Uterus (tissue), 2 donors: ENCODE measurements at regions not wholly inside any gene's neighbourhood (a gene's known extent, or its start where the extent isn't known, plus 50 kb on each side); places are given as distances from the start of the nearest gene placed in this dataset.

ENCODE experiments used
- POLR2A ChIP-seq, 2 donors: fragments of 450-650 bp; IDR thresholded peaks; one replicate each; pipeline ENCODE4 v1.6.1; 2016; ENCODE audit warnings: antibody characterized with exemption in 2 of 2, mild to moderate bottlenecking in 1 of 2, moderate library complexity in 1 of 2
- TF ChIP-seq, protein P1 (sequence below), 4 experiments: fragments of 200-600 bp in 2 of 4; fragments of 450-650 bp in 2 of 4; sonication (generic) in 2 of 4; IDR thresholded peaks; one replicate each; pipeline ENCODE4 v1.5.1; 2016 to 2019; ENCODE audit warnings: antibody characterized with exemption in 4 of 4, mild to moderate bottlenecking in 2 of 4, moderate library complexity in 1 of 4

DNA sequence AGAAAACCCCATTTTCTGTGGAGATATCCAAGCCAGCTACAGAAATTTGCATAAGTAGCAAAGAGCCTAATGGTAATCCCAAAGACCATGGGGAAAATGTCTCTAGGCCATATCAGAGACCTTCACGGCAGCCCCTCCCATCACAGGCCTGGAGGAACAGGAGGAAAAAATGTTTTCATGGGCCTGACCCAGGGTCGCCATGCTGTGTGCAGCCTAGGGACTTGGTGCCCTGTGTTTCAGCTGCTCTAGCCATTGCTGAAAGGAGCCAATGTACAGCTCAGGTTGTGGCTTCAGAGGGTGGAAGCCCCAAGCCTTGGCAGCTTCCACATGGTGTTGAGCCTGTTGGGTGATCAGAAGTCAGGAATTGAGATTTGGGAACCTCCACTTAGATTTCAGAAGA, 1150.7 kb downstream of the OTOL1 start:
- TF ChIP-seq, protein P1, sequence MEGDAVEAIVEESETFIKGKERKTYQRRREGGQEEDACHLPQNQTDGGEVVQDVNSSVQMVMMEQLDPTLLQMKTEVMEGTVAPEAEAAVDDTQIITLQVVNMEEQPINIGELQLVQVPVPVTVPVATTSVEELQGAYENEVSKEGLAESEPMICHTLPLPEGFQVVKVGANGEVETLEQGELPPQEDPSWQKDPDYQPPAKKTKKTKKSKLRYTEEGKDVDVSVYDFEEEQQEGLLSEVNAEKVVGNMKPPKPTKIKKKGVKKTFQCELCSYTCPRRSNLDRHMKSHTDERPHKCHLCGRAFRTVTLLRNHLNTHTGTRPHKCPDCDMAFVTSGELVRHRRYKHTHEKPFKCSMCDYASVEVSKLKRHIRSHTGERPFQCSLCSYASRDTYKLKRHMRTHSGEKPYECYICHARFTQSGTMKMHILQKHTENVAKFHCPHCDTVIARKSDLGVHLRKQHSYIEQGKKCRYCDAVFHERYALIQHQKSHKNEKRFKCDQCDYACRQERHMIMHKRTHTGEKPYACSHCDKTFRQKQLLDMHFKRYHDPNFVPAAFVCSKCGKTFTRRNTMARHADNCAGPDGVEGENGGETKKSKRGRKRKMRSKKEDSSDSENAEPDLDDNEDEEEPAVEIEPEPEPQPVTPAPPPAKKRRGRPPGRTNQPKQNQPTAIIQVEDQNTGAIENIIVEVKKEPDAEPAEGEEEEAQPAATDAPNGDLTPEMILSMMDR (IDR thresholded peaks at IDR 0.05), result no peak
- no peak for TF ChIP-seq POLR2A (IDR thresholded peaks at IDR 0.05)
